Thymus (tissue), 11 donors: ENCODE measurements at regions not wholly inside any gene's neighbourhood (a gene's known extent, or its start where the extent isn't known, plus 50 kb on each side); places are given as distances from the start of the nearest gene placed in this dataset.
"Not testable (repeated sequence)": the region's sequence is repeated elsewhere in the genome, so short reads cannot be mapped to it uniquely, and the experiment has no call there.

Experiments
- DNase-seq, 9 donors: peaks; one replicate each; pipeline ENCODE4 v3.0.0-alpha.2; 2013; ENCODE audit warnings: low spot score in 9 of 9, low read depth in 6 of 9, missing footprints in 1 of 9
- H3K27ac ChIP-seq, 2 donors: one replicate each; pipeline ENCODE4 v1.5.1; 2013; ENCODE audit warnings: control low read depth in 1 of 2, low read depth in 1 of 2, low read length in 1 of 2, mild to moderate bottlenecking in 1 of 2, moderate library complexity in 1 of 2
- H3K27me3 ChIP-seq, 2 donors: one replicate each; pipeline ENCODE4 v1.5.1; 2013; ENCODE audit warnings: low read length in 1 of 2; ENCODE audit not compliant: control insufficient read depth in 2 of 2, insufficient read depth in 1 of 2
- H3K36me3 ChIP-seq, 2 donors: one replicate each; pipeline ENCODE4 v1.5.1; 2013; ENCODE audit warnings: low read length in 1 of 2, mild to moderate bottlenecking in 1 of 2, moderate library complexity in 1 of 2; ENCODE audit not compliant: control insufficient read depth in 2 of 2, insufficient read depth in 2 of 2
- H3K4me1 ChIP-seq, 2 donors: one replicate each; pipeline ENCODE4 v1.5.1; 2013; ENCODE audit warnings: low read length in 2 of 2; ENCODE audit not compliant: control insufficient read depth in 2 of 2, insufficient read depth in 2 of 2
- H3K4me3 ChIP-seq, 2 donors: one replicate each; pipeline ENCODE4 v1.5.1; 2013; ENCODE audit warnings: low read length in 2 of 2, control low read depth in 1 of 2, mild to moderate bottlenecking in 1 of 2
- H3K9me3 ChIP-seq, 2 donors: one replicate each; pipeline ENCODE4 v1.5.1; 2013; ENCODE audit warnings: low read length in 1 of 2, mild to moderate bottlenecking in 1 of 2; ENCODE audit not compliant: control insufficient read depth in 2 of 2, insufficient read depth in 1 of 2
- WGBS: extraction: QIAGEN DNeasy Blood & Tissue Kit; methylation state at CpG from one replicate; pipeline ENCODE4 v1.1.7; 2013; 5-methylcytosine and 5-hydroxymethylcytosine counted together
- donor health status: healthy.

DNA sequence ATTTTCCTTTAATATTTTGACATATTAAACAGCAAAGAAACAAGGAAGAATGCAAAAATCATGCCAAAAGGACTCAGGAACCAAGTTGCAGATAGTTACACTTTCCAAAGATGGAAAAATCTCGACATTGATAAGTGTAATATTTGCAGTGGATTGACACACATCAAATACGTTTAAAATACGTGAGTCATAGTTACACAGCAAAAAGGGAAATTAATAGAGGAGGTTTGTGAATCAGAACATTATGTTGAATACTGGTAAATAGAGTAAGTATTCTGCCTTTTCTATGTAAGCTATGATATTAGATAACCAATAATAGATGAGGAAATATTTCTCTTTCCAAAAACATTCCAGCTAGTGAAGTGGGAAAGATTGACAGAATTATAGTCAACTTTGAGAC, 1761.3 kb upstream of the IGFBP7 start:
- Histone ChIP-seq H3K4me1 (no peaks in the 10 kb centered on the region), H3K4me3 (no peak overlapping the region), H3K27ac (no peak overlapping the region), H3K36me3 (no peaks in the 10 kb centered on the region), H3K9me3 (no peaks in the 10 kb centered on the region), H3K27me3 (no peaks in the 10 kb centered on the region)
- 92% methylated on average over 3 of the region's 3 CpGs for WGBS
- DNase-seq: no peak

GRCh38 chr4:58849026-58849425, 1738.8 kb upstream of the IGFBP7 start:
- DNase-seq: no peak
- Histone ChIP-seq H3K27ac (no peak overlapping the region), H3K4me3 (no peak overlapping the region), H3K36me3 (no peaks in the 10 kb centered on the region), H3K27me3 (no peaks in the 10 kb centered on the region), H3K9me3 (no peaks in the 10 kb centered on the region), H3K4me1 (no peaks in the 10 kb centered on the region)
- 97% methylated on average over 1 of the region's 1 CpG for WGBS

DNA sequence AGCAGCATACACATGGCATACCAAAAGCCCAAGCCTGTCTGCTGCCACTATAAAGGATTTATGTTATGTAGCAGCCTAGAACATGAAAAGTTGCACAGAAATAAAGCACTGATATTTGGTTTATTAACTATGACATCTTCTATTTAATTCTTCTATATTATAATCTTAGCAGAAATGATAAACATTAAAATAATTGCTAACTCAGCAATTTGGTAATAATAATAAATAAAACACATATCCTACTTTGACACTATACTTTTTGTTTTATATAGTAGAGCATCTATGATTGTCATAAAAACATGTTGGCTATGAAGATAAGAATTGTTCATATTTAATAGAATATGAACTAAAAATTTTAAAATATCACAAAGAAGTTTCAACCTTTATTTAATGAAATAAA, 1733.3 kb upstream of the IGFBP7 start:
- Histone ChIP-seq H3K9me3 (peaks cover 0 to 7% of the 10 kb centered on the region in 2 donors), H3K4me3 (no peak overlapping the region), H3K27me3 (no peaks in the 10 kb centered on the region), H3K36me3 (no peaks in the 10 kb centered on the region), H3K4me1 (no peaks in the 10 kb centered on the region), H3K27ac (no peak overlapping the region)
- no peak for DNase-seq

DNA sequence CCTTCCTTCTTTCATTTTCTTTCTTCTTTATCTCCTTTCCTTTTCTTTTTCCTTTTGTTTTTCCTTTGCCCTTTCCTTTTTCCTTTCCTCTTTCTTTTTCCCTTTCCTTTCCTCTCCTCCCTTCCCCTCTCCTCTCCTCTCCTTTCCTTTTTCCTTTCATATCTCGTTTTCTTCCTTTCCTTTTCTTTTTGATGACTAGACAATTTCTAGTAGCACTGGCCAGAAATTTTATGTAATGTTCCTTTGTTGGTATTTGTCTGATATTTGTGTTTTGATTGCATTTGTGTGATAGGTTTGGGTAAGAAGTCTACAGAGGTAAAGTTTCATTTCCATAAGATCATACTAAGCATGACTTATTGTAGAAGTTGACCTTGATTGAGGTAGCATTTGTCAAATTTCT, 1722.9 kb upstream of the IGFBP7 start:
- no peaks in the 10 kb centered on the region for H3K4me1 ChIP-seq
- H3K36me3 ChIP-seq: no peaks in the 10 kb centered on the region
- no peaks in the 10 kb centered on the region for H3K9me3 ChIP-seq
- no peaks in the 10 kb centered on the region for H3K27me3 ChIP-seq
- DNase-seq: no peak
- no peak overlapping the region for H3K4me3 ChIP-seq
- no peak overlapping the region for H3K27ac ChIP-seq
- 89% methylated on average over 1 of the region's 1 CpG for WGBS

GRCh38 chr4:58825278-58825677, 1715.1 kb upstream of the IGFBP7 start:
- H3K4me3 ChIP-seq: no peak overlapping the region
- WGBS: 90% methylated on average over 5 of the region's 5 CpGs
- DNase-seq: no peak
- no peaks in the 10 kb centered on the region for H3K4me1 ChIP-seq
- H3K27ac ChIP-seq: no peak overlapping the region
- H3K27me3 ChIP-seq: no peaks in the 10 kb centered on the region
- H3K36me3 ChIP-seq: no peaks in the 10 kb centered on the region
- peaks cover 0 to 3% of the 10 kb centered on the region in 2 donors for H3K9me3 ChIP-seq

GRCh38 chr4:58818560-58818959, 1708.4 kb upstream of the IGFBP7 start:
- not testable (repeated sequence) for H3K9me3 ChIP-seq, H3K4me3 ChIP-seq, H3K27me3 ChIP-seq, H3K4me1 ChIP-seq, H3K27ac ChIP-seq, H3K36me3 ChIP-seq, DNase-seq
- 97% methylated on average over 14 of the region's 14 CpGs for WGBS

GRCh38 chr4:58809948-58810347, 1699.8 kb upstream of the IGFBP7 start:
- no peaks in the 10 kb centered on the region for H3K9me3 ChIP-seq
- H3K27ac ChIP-seq: no peak overlapping the region
- no peaks in the 10 kb centered on the region for H3K36me3 ChIP-seq
- no peak overlapping the region for H3K4me3 ChIP-seq
- no peak for DNase-seq
- H3K27me3 ChIP-seq: no peaks in the 10 kb centered on the region
- 43% methylated on average over 2 of the region's 2 CpGs for WGBS
- no peaks in the 10 kb centered on the region for H3K4me1 ChIP-seq

DNA sequence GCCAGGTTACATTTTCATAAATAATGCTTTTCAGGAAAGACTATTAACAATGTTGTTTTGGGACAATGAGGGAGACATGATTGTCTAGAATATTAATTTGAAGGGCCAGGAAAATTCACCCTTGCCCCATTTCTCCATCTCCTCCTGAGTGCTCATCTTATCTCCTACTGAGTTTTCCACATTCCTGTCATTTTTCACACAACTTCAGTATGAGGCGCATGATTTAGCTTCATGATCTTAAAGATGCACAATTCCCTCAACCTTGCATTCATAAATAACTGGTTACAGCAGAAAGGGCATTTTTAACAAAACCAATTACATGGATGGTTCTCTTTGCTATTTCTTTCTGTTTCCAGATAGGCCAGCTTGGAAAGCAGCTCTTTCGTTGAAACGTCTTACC, 1699.2 kb upstream of the IGFBP7 start:
- Histone ChIP-seq H3K27ac (no peak overlapping the region), H3K4me3 (no peak overlapping the region)
- WGBS: 89% methylated on average over 3 of the region's 3 CpGs

GRCh38 chr4:58808817-58809216, 1698.6 kb upstream of the IGFBP7 start:
- no peaks in the 10 kb centered on the region for H3K27me3 ChIP-seq
- H3K4me3 ChIP-seq: no peak overlapping the region
- no peaks in the 10 kb centered on the region for H3K4me1 ChIP-seq
- WGBS: 96% methylated on average over 2 of the region's 2 CpGs
- no peaks in the 10 kb centered on the region for H3K36me3 ChIP-seq
- no peaks in the 10 kb centered on the region for H3K9me3 ChIP-seq
- no peak for DNase-seq
- no peak overlapping the region for H3K27ac ChIP-seq

More for the DNA sequence above, 1699.2 kb upstream of the IGFBP7 start:
- Histone ChIP-seq H3K4me1 (no peaks in the 10 kb centered on the region), H3K36me3 (no peaks in the 10 kb centered on the region), H3K9me3 (no peaks in the 10 kb centered on the region), H3K27me3 (no peaks in the 10 kb centered on the region)
- DNase-seq: no peak
